ENCODE measurements at regions not wholly inside any gene's neighbourhood (a gene's known extent, or its start where the extent isn't known, plus 50 kb on each side); places are given as distances from the start of the nearest gene placed in this dataset.

DNA sequence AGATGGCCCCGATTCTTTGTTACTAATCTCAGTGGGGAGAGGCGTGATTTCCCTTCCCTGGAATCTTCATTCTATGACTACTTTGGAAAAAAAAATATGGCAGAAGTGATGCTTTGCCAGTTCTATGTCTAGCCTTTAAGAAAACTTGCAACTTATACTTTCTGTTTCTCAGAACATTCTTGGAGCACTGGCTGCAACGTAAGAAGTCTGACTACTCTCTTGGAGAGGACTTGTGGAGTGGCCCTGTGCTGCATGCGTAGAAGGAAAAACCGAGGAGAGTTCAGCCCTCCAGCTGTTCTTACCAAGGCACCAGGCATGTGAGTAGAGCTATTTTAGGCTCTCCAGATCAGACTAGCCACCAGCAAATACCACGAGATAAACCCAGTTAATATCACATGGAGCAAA lies 77.6 kb upstream of the STXBP5 start:
- DNase-seq (ENCODE audit: low read depth in 2 of 3, low spot score in 1 of 3), result no peak

DNA sequence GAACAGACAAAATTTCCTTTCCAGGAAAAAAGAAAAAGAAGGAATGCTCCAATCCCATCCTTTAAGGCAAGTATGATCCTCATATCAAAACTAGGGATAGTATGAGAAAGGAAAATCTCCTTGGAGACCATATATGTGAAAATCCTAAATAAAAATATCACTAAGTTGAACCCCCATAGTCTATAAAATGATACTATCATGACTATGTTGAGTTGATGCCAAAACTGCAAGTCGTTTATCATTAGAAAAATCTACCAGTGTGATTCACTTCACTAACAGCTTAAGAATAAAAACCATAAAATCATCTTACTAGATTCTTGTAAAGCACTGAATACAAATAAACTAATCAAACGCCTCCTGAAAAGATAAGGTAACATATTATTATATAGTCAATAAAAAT lies 76.6 kb upstream of the STXBP5 start:
- DNase-seq (ENCODE audit: low read depth in 2 of 3, low spot score in 1 of 3), result no peak

DNA sequence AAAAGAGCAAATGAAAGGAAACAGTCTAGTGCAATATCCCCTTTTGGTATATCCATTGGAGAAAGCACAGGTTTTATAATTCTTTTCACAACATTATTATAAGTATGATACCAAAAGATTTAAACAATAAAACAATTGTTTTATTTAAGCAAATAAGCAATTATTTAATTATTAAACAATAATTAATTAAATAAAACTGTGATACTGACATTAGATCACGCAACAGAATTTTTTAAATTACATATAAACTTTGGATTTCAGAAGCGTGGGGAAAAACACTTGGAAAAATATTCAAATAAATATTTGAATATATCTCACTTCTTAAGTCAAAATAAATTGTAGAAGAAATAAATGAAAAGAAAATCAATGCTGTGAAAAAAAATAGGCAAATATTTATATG lies 76.2 kb upstream of the STXBP5 start:
- DNase-seq (ENCODE audit: low read depth in 2 of 3, low spot score in 1 of 3), result no peak

DNA sequence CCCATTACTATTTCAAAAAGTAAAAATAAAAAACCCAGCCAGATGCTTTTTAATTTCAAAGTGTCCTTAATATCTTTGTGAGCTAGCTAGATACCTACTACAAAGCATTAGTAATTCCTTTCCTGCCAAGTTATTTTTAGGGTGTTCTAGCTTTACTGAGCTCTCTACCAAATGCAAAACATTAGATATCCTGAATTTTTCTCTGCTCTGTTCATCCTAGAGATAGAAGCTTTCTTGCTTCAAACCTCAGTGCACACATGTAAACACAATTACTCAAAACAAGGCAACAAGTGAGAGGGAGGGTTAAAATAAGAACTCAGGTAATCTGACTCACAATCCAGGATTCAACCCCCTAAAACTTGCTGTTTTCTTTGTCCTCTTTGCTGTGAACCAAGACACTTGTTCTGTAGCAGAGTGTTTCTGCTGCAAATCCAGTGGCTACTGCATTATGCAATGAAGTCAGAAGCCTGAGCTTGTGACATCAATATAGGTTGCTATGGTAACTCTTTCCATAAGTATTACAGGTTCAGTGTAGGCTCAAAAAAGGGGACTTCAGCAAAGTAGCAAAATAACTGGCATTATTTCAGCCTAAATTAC lies 72.6 kb upstream of the STXBP5 start:
- DNase-seq (ENCODE audit: low read depth in 2 of 3, low spot score in 1 of 3), result no peak

DNA sequence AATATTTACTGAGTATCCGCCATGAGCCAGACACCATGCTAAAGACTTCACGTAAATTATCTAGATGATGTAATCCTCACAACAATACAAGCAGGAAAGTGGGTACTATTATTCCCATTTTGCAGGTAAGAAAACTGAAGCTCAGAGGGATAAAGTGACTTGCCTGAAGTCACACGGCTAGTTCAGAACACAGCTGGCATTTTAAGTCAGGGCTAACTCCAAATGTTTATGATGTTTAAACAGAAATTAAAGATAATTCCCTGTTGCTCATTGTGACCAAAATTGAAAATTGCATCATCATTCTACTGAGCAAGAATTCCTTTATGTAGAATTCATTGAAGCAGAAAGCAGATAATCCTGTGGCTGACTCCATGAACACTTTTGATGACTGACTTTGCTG lies 71.3 kb upstream of the STXBP5 start:
- no peak for DNase-seq (ENCODE audit: low read depth in 2 of 3, low spot score in 1 of 3)

DNA sequence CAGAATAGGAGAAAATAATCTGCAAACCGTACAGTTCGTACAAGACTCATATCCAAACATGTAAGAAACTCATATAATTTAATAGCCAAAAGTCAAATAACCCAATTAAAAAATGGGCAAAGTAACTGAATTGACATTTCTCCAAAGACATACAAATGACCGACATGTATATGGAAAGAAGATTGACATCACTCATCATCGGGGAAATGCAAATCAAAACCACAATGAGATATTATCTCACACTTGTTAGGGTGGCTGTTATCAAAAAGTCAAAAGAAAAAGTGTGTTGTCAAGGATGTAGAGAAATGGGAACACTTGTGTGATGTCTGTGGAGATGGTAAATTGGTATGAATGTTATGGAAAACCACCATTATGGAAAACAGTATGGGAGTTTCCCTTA lies 70.5 kb upstream of the STXBP5 start:
- no peak for DNase-seq (ENCODE audit: low read depth in 2 of 3, low spot score in 1 of 3)

DNA sequence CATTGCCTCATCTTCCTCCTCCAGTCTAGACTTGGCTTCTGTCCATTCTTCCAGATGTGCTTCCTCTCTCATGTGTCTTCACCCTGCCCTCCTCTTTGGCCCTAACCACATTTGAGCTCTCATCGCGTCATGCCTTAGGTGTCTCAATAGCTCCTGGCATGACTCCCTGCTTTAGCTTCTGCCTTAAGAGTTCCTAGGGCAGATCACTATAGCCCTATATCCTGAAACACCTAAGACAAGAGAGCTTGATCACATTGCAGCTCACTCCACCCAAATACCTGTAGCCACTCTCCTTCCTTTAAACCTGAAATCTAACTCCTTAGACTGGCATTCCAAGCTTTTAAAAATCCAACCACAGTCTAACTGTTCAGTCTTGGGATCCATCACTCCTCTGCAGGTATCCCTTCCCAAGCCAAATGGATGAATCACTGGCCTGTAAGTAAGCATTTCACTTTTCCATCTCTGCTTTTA lies 69.0 kb upstream of the STXBP5 start:
- DNase-seq (ENCODE audit: low read depth in 2 of 3, low spot score in 1 of 3), result no peak

DNA sequence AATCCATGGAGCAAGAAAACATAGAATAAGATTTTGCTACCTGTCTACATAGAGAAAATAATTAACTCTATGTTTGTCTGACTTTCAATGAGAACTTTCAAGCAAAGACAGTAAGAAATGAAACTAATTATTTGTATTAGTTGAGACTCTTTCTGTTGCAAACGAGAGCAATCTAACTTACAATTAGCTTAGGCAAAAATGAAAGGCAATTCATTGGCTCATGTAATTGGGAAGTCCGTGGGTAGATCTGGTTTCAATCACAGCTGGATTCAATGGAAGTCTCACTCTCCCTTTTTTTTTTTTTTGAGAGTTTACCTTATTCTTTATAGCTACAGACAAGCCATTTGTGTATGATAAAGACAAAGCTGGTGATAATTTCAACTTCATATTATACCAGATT lies 68.2 kb upstream of the STXBP5 start:
- no peak for DNase-seq (ENCODE audit: low read depth in 2 of 3, low spot score in 1 of 3)

DNA sequence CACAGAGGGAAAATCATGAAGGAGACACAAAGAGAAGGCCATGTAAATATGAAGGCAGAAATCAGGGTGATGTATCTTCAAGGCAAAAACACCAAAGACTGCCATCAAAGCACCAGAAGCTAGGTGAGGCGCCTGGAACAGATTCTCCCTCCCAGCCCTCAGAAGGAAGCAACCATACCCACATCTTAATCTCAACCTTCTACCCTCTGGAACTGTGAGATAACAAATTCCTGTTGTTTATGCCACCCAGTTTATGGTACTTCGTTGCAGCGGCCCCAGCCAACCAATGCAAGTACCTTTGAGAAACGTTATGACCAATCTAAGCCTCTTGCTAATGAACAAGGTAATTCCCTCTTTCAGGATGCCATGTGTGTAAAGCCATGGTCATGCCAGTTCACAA lies 66.2 kb upstream of the STXBP5 start:
- DNase-seq (ENCODE audit: low read depth in 2 of 3, low spot score in 1 of 3), result no peak

DNA sequence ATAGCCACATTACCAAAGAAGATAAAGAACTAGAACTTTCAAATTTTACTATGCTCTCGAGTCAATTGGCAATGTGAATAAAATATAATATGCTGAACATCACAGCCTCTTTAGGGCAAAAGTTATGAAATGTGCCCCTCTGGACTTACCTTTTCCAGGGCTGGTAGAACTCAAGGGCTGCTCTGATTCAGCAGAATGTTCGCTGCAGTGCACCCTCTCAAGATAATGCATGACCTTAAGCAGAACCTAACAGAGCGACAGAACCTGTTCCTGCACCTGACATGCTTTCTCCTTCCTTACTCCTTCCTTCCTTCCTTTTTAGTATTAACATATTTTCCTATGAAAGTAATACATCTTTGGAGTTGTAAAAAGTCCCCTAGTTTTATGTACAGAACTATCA lies 65.4 kb upstream of the STXBP5 start:
- no peak for DNase-seq (ENCODE audit: low read depth in 2 of 3, low spot score in 1 of 3)

DNA sequence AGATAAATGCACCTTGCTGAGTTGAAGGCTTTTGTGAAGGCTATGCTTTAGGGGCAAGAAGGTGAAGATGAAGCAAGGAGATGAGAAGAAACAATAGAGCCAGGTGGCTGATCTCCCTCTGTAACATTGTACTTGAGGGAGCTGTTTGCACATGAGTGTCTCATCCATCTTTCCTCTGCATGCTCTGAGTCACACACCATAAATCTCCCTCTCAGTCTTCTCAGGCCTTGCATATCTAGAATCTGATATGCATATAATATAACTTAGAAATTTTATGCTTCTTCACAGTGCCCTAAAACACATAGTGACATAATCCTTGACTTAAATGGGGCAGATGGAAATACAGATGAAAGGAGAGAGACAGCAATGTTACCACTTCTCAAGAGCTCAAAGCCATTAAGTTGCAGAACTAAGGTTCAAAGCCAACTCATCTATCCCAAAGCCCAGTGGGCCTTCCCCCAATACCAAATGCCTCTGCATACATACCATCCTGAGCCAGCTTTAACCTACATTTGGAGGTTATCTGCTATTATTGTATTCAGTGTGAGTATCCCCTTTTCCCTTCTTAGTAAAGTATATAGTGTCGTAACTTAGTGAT lies 62.4 kb upstream of the STXBP5 start:
- DNase-seq (ENCODE audit: low read depth in 2 of 3, low spot score in 1 of 3), result no peak

DNA sequence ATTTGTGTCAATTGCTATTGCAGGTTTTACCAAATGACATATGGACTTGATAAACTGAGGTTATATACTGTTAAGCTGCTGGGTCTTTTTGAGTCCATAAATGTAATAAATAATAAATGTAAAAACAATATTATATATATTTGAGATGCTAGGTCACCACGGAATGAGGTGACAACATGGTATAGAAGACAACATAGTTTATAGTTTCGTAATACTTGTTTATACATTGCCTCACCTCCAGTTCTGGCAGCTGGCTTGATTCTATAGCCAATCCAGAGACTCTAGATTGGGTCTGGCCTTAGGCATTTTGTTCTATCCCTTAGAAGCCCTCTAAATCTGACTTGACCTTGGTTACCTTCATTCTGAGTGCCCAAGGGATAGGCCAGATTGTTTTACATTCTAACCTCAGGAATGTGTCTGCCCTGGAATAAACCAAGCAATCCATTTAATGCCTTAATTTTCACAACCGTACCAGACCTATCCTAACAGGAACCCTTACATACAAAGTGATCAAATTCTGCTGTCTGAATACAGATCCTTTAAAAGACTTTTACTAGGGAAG lies 61.5 kb upstream of the STXBP5 start:
- no peak for DNase-seq (ENCODE audit: low read depth in 2 of 3, low spot score in 1 of 3)

DNA sequence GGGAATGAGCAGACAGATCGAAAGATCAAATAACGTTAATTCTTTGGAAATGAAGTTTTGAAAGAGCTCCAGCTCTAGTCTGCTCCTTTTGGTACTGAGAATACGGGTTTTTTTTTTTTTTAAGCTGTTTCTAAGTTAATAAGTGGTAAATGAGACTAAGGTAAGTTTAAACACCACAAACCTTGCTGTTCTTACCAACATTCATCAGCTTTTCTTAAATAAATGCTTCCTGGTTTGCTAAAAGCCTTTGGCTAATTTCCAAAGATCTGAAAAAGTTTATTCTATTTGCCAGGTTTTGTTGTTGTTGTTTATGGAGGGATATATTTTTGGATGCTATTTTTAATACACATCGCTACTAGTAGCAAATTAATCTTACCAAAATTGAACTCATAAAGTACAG lies 55.1 kb upstream of the STXBP5 start:
- DNase-seq (ENCODE audit: low read depth in 2 of 3, low spot score in 1 of 3), result no peak

DNA sequence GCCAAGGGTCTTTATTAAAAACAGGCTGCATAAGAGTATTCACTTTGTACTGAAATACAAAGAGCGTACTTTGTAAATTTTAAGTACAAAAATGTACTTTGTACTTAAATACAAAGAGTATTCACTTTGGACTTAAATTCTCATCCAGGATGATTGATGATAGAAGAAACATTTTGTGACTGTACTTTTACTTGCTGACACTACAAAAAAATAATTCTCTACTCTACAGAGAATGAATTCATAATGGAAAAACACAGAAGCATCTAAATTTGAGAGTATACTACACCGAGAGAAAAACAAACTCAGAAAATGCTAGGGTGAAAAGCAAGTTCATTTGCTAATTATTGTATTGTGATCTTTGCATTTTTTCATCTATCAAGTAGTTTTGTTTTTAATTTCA lies 54.4 kb upstream of the STXBP5 start:
- no peak for DNase-seq (ENCODE audit: low read depth in 2 of 3, low spot score in 1 of 3)

DNA sequence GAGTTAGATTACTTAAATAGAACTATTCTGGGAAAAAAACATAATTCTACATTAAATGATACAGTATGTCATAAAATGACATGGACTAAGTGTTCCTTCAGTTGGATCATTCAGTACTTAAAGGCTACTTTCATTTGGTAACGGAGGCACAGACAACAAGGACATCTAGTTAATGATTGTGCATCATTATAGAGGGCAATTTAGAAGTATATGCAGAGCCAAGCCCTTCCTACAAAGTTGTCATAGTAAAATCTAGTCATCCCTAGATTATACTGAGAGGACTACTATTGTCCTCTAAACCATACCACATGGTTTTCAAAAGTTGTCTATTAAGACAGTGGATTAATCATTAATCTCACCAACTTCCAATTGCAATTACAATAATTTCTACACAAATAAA lies 53.9 kb upstream of the STXBP5 start:
- DNase-seq (ENCODE audit: low read depth in 2 of 3, low spot score in 1 of 3), result no peak

Measured in stimulated activated CD4-positive, alpha-beta T cell treated with anti-CD3 and anti-CD28 coated beads, Interleukin-12 subunit alpha, Interleukin-12 subunit beta, amount 100 ng/mL, for 48 hours (primary cell).